Osteoblast (primary cell): ENCODE measurements at regions not wholly inside any gene's neighbourhood (a gene's known extent, or its start where the extent isn't known, plus 50 kb on each side); places are given as distances from the start of the nearest gene placed in this dataset.

ENCODE experiments used
- DNase-seq: peaks from one replicate; pipeline ENCODE4 v3.0.0; 2011; ENCODE audit warnings: low spot score, mixed read lengths; ENCODE audit not compliant: insufficient read length; ENCODE audit errors: missing footprints
- H2AFZ ChIP-seq: 2 replicates; pipeline ENCODE4 v1.6.0; 2011; ENCODE audit warnings: mild to moderate bottlenecking, low read length
- H3K27ac ChIP-seq: 2 replicates; pipeline ENCODE4 v1.5.1; 2011; ENCODE audit warnings: mild to moderate bottlenecking, low read depth, low read length, moderate library complexity
- H3K27me3 ChIP-seq: 2 replicates; pipeline ENCODE4 v1.6.0; 2012; ENCODE audit warnings: mild to moderate bottlenecking, control low read depth, inconsistent platforms, low read length, moderate library complexity; ENCODE audit not compliant: insufficient read depth
- H3K36me3 ChIP-seq: 2 replicates; pipeline ENCODE4 v1.5.1; 2011; ENCODE audit warnings: mild to moderate bottlenecking, low read length, control low read depth, moderate library complexity; ENCODE audit not compliant: insufficient read depth
- H3K4me1 ChIP-seq: 2 replicates; pipeline ENCODE4 v1.5.1; 2011; ENCODE audit warnings: mild to moderate bottlenecking, low read length, control low read depth, moderate library complexity; ENCODE audit not compliant: insufficient read depth
- H3K4me2 ChIP-seq: 2 replicates; pipeline ENCODE4 v1.6.0; 2011; ENCODE audit warnings: mild to moderate bottlenecking, low read length; ENCODE audit not compliant: insufficient read depth
- H3K4me3 ChIP-seq: fragments of 200-600 bp; sonication (generic); 3 replicates; pipeline ENCODE4 v1.5.1; 2012; ENCODE audit warnings: mild to moderate bottlenecking, low read length, inconsistent platforms; ENCODE audit not compliant: insufficient read depth
- H3K79me2 ChIP-seq: 2 replicates; pipeline ENCODE4 v1.6.0; 2012; ENCODE audit warnings: mild to moderate bottlenecking, low read length, control low read depth, inconsistent platforms; ENCODE audit not compliant: insufficient read depth
- H3K9me3 ChIP-seq: 2 replicates; pipeline ENCODE4 v1.5.1; 2011; ENCODE audit warnings: low read depth, low read length, control low read depth
- H4K20me1 ChIP-seq: 2 replicates; pipeline ENCODE4 v1.6.0; 2012; ENCODE audit warnings: mild to moderate bottlenecking, low read length, control low read depth; ENCODE audit not compliant: insufficient read depth
- TF ChIP-seq, protein P1 (sequence below): IDR thresholded peaks from 2 replicates; pipeline ENCODE4 v1.5.1; 2011; ENCODE audit warnings: mild to moderate bottlenecking, low read depth, low read length, moderate library complexity; ENCODE audit errors: extremely low read depth

DNA sequence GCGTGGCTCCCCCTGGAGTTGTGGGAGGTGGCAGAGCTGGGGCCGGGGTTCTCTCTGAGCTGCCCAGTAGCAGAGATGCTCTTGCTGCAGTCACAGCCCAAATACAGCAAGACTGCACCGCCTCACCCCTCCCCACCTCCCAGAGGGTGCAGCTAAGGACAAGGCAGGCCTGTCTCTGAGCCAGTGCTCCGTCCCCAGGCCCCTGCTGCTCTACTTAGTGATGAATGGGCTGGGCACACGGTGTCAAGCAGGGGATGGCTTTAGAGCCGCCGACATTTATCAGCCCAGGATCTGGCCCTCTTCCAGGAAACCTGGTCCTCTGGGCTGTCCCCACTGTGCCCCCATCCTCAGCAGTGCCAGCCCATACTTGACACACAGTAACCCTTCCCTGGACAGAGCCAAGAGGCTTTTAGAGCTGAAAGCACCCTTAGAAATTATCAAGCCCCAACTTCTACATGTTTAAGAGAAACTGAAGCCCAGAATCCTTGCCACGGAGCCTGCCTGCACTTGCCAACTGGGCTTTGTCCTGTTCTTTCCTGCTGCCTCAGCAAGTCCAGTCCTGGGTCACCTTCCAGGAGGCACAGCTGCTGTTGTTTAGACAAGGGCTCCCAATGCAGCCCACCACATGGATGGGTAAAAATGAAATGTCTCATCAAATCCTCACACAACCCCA is 137.1 kb upstream of the UNC5B start:
- Histone ChIP-seq H3K27ac (no peak overlapping the region), H3K9me3 (no peaks in the 10 kb centered on the region), H3K4me1 (no peaks in the 10 kb centered on the region), H3K4me3 (no peak overlapping the region), H3K27me3 (peaks cover 10% of the 10 kb centered on the region), H4K20me1 (no peaks in the 10 kb centered on the region), H3K36me3 (no peaks in the 10 kb centered on the region), H3K4me2 (no peak overlapping the region), H2AFZ (no peak overlapping the region), H3K79me2 (no peaks in the 10 kb centered on the region)
- TF ChIP-seq, protein P1, sequence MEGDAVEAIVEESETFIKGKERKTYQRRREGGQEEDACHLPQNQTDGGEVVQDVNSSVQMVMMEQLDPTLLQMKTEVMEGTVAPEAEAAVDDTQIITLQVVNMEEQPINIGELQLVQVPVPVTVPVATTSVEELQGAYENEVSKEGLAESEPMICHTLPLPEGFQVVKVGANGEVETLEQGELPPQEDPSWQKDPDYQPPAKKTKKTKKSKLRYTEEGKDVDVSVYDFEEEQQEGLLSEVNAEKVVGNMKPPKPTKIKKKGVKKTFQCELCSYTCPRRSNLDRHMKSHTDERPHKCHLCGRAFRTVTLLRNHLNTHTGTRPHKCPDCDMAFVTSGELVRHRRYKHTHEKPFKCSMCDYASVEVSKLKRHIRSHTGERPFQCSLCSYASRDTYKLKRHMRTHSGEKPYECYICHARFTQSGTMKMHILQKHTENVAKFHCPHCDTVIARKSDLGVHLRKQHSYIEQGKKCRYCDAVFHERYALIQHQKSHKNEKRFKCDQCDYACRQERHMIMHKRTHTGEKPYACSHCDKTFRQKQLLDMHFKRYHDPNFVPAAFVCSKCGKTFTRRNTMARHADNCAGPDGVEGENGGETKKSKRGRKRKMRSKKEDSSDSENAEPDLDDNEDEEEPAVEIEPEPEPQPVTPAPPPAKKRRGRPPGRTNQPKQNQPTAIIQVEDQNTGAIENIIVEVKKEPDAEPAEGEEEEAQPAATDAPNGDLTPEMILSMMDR = no peak
- peak; percentile 46 for DNase-seq

GRCh38 chr10:71075759-71076472 is 136.5 kb upstream of the UNC5B start:
- no peaks in the 10 kb centered on the region for H3K4me1 ChIP-seq
- DNase-seq = peak; percentile 76
- H3K79me2 ChIP-seq = no peaks in the 10 kb centered on the region
- H3K27ac ChIP-seq = no peak overlapping the region
- H3K4me3 ChIP-seq = no peak overlapping the region
- no peak overlapping the region for H3K4me2 ChIP-seq
- H2AFZ ChIP-seq = no peak overlapping the region
- H4K20me1 ChIP-seq = no peaks in the 10 kb centered on the region
- no peaks in the 10 kb centered on the region for H3K36me3 ChIP-seq
- H3K9me3 ChIP-seq = no peaks in the 10 kb centered on the region
- TF ChIP-seq, protein P1 = no peak
- H3K27me3 ChIP-seq = peaks cover 14% of the 10 kb centered on the region

DNA sequence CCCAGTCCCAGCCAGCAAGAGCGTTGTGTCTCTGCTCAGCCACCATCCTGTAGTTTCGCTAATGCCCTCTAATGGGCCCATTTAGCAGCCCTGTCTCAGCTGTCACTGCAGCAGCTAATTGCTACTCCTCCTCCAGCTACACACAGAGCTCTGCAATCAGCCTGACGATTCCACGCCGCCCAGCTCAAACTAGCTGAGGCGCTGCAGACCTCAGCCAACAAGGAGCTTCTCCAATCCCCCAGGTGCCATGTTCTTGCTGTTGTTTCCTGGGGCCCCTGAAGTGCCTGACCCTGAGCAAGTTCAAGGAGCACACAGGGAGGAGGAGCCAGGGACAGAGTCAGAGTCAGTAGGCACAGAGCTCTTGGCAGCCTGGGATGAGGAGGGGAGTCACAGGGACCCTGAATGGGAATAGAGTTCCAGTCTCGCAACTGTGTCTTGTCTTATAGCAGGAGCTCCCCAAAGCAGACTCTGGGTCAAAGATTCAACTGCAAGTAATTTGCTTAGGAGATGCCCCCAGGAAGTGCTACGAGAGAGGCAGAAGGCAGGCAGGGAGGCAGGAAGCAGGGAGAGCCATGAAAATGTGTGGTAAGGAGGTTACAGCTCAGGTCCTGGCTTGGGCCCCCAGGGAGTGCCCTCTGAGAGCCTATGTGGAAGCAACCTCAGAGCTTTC is 135.8 kb upstream of the UNC5B start:
- Histone ChIP-seq H3K4me1 (no peaks in the 10 kb centered on the region), H2AFZ (no peak overlapping the region), H3K4me2 (no peak overlapping the region), H3K36me3 (no peaks in the 10 kb centered on the region), H3K27ac (no peak overlapping the region), H3K9me3 (no peaks in the 10 kb centered on the region), H3K4me3 (no peak overlapping the region), H3K79me2 (no peaks in the 10 kb centered on the region), H4K20me1 (no peaks in the 10 kb centered on the region), H3K27me3 (peaks cover 14% of the 10 kb centered on the region)
- DNase-seq = peak; percentile 77
- TF ChIP-seq, protein P1 = no peak

- peaks cover 14% of the 10 kb centered on the region for H3K27me3 ChIP-seq
- H3K4me1 ChIP-seq = no peaks in the 10 kb centered on the region
- H3K79me2 ChIP-seq = no peaks in the 10 kb centered on the region
- H3K9me3 ChIP-seq = no peaks in the 10 kb centered on the region
- no peak overlapping the region for H3K4me2 ChIP-seq
- H3K27ac ChIP-seq = no peak overlapping the region
- H3K36me3 ChIP-seq = no peaks in the 10 kb centered on the region
- no peaks in the 10 kb centered on the region for H4K20me1 ChIP-seq
- H3K4me3 ChIP-seq = no peak overlapping the region
- DNase-seq = peak; percentile 73
- peak overlapping the region; percentile 59 for H2AFZ ChIP-seq
- TF ChIP-seq, protein P1 = no peak
Observed at GRCh38 chr10:71077143-71077581, 135.2 kb upstream of the UNC5B start.
